Kidney epithelial cell (primary cell): ENCODE measurements at regions not wholly inside any gene's neighbourhood (a gene's known extent, or its start where the extent isn't known, plus 50 kb on each side); places are given as distances from the start of the nearest gene placed in this dataset.

Experiments
- DNase-seq: peaks from one replicate; pipeline ENCODE4 v3.0.0-alpha.2; 2010; ENCODE audit warnings: low read depth
- H3K27me3 ChIP-seq: 2 replicates; pipeline ENCODE4 v1.6.0; 2011; ENCODE audit warnings: low read length; ENCODE audit not compliant: control insufficient read depth, insufficient read depth
- H3K36me3 ChIP-seq: 2 replicates; pipeline ENCODE4 v1.5.1; 2011; ENCODE audit warnings: low read length; ENCODE audit not compliant: control insufficient read depth, insufficient read depth
- H3K4me3 ChIP-seq: 2 replicates; pipeline ENCODE4 v1.5.1; 2011; ENCODE audit warnings: low read depth, mild to moderate bottlenecking, control low read depth, low read length
- TF ChIP-seq, protein P1 (sequence below): IDR thresholded peaks from 2 replicates; pipeline ENCODE4 v1.5.1; 2011; ENCODE audit warnings: mild to moderate bottlenecking, moderate library complexity, low read length, control low read depth, inconsistent platforms; ENCODE audit not compliant: insufficient read depth, poor library complexity, severe bottlenecking

DNA sequence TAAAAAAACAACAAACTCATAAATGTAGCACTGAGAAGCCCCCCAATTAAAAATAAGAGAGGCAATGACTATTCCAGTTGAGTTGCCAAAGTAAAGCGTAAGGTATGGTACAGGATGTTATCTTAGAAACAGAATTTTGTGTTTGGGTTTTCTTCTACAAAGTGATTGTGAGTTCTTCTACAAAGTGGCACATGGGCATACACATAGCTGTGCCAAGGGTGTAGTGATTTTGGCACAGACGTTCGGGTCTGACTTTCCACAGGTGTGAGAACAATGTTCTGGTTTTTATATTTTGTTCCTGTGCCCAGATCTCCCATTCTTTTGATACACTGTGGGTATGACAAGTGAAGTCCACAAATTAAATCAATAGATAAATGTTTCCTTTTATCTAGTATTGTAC lies 190.1 kb upstream of the CSNK1A1L start:
- TF ChIP-seq, protein P1, sequence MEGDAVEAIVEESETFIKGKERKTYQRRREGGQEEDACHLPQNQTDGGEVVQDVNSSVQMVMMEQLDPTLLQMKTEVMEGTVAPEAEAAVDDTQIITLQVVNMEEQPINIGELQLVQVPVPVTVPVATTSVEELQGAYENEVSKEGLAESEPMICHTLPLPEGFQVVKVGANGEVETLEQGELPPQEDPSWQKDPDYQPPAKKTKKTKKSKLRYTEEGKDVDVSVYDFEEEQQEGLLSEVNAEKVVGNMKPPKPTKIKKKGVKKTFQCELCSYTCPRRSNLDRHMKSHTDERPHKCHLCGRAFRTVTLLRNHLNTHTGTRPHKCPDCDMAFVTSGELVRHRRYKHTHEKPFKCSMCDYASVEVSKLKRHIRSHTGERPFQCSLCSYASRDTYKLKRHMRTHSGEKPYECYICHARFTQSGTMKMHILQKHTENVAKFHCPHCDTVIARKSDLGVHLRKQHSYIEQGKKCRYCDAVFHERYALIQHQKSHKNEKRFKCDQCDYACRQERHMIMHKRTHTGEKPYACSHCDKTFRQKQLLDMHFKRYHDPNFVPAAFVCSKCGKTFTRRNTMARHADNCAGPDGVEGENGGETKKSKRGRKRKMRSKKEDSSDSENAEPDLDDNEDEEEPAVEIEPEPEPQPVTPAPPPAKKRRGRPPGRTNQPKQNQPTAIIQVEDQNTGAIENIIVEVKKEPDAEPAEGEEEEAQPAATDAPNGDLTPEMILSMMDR = no peak
- no peak for DNase-seq
- no peaks in the 10 kb centered on the region for H3K27me3 ChIP-seq
- H3K36me3 ChIP-seq = no peaks in the 10 kb centered on the region
- no peak overlapping the region for H3K4me3 ChIP-seq

DNA sequence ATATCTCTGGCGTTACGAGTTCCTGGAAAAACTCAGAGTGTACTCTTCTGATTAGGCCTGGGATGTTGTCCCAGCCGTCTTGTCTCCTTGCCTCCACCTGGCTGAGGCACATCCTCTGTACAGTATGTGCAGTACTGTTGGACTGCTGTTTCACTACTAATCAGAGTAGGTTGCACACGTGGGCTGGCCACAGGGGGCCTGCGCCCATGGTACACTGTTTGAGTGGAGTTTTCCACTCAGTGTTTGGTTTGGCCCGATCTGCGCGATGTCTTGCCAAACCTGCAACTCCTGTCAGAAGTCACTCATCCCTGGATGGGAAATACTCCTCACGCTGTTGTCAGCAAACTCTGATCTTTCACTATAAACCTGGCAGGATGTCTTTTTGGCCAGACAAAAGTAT lies 189.6 kb upstream of the CSNK1A1L start:
- Histone ChIP-seq H3K27me3 (no peaks in the 10 kb centered on the region), H3K4me3 (no peak overlapping the region), H3K36me3 (no peaks in the 10 kb centered on the region)
- TF ChIP-seq, protein P1 = no peak
- no peak for DNase-seq

DNA sequence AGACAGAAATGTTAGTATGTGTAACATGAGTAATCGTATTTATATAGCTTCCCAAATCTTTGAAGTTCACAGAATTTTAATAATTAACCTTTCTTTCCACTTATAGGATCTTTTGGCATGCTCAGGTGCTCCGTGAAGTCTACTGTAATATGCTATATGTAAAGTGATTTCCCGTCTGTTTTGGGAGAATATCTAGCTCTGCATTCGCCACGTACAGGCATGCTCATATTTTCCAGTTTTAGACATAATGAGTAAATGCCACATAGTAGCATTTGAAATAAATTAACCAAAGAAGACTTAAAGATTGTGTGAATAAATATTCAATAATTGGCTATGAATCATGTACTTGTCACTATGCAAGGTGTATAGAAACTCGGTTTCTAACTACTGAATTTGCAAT lies 189.0 kb upstream of the CSNK1A1L start:
- TF ChIP-seq, protein P1 = no peak
- Histone ChIP-seq H3K36me3 (no peaks in the 10 kb centered on the region), H3K27me3 (no peaks in the 10 kb centered on the region), H3K4me3 (no peak overlapping the region)
- DNase-seq = no peak

DNA sequence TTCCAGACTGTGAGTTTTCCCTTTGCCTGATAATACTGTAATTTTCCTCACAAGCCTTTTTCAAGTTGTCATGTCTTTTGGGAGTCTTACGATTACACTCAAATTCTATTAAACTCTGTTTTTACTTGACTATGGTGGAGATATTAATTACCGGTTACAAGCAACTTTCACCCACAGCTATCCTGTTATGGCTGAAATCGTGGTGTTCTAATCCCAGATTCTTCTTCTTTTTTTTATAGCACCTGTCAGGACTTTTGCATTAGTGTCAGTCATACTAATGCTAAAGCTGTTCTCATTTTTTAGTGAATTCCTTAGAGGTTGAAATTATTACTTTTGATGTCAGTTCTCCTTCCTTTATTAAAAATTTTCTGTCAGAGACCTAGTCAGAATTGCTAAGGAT lies 187.8 kb upstream of the CSNK1A1L start:
- no peaks in the 10 kb centered on the region for H3K36me3 ChIP-seq
- H3K4me3 ChIP-seq = no peak overlapping the region
- H3K27me3 ChIP-seq = no peaks in the 10 kb centered on the region
- TF ChIP-seq, protein P1 = no peak
- DNase-seq = no peak

DNA sequence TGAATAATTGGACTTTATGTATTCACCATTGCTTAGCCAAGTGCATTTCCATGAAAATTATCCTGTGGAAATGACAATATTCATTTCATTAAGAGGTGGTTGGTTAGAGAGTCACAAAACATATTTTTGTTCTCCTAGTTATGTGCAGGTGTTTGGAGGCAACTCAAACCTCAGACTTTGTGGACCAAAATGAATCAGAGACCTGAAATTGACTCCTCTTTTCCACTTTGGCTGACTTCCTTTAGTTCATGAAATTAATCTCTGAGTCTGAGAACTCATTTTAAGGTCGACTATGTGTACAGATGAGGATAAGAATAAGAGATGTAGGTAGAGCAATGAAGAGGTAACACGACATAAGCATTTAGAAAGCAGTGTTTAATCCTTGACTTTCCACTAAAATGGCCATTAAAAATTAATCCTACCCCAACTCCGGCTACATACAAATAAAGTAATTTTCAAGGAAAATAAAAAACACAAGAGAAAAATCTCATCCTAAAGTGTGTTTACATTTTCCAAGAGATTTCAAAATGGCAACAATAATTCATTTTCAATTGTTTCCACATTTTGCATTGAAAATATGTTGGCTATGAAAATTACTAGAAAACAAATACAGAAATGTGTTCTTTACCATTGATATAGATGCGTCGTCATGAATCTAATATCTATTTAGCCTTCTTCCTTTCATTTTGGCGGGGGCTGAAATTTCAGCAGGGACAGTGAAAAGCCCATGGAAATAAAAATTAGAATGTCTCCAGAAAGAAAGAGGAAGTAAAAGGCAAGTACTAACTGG lies 185.4 kb upstream of the CSNK1A1L start:
- no peaks in the 10 kb centered on the region for H3K36me3 ChIP-seq
- no peak for DNase-seq
- H3K4me3 ChIP-seq = no peak overlapping the region
- H3K27me3 ChIP-seq = no peaks in the 10 kb centered on the region
- TF ChIP-seq, protein P1 = no peak

DNA sequence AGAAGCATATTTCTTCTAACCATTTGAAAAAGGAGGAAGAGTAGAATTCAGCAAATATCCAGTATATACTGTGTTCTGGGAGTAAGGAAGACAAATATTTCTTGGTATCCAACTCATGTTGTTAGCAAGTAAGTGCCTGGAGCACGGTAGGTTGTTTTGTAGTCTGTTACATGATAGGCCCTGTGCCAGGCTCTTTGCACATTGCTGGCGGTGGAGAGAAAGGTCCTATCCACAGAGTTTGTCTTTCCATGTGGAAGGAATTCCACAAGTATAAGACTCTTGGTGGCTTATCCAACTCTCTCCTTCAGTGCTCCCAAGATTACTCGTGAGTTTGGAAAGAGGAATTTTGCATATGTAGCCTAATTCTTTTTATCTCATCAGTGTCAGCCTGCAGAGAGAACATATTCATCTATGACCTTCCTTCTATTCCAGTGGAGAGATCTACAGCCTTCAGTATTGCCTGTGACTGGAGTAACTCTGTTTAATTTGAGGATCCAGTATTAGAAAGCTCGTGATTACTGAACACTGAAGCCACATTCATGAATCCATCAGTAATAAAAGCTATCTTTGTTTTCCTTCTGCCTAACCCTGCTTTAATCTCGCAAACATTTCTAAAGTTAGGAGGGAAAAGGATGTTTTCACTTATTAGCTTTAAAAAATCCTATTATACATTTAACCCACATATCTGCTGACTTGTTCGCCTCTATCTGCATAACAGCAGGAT lies 183.9 kb upstream of the CSNK1A1L start:
- TF ChIP-seq, protein P1 = no peak
- Histone ChIP-seq H3K36me3 (no peaks in the 10 kb centered on the region), H3K27me3 (no peaks in the 10 kb centered on the region), H3K4me3 (no peak overlapping the region)
- no peak for DNase-seq
